IPS DF 6.9 (cell line): ENCODE measurements at regions not wholly inside any gene's neighbourhood (a gene's known extent, or its start where the extent isn't known, plus 50 kb on each side); places are given as distances from the start of the nearest gene placed in this dataset.

ENCODE experiments used
- DNase-seq: peaks from one replicate; pipeline ENCODE4 v3.0.0-alpha.2; 2013; ENCODE audit warnings: low read depth, low spot score
- H3K27ac ChIP-seq: one replicate; pipeline ENCODE4 v1.5.1; 2013; ENCODE audit warnings: low read length, control low read depth
- H3K27me3 ChIP-seq: 2 replicates; pipeline ENCODE4 v1.6.1; 2013; ENCODE audit warnings: mild to moderate bottlenecking, low read length; ENCODE audit not compliant: control insufficient read depth, insufficient read depth
- H3K36me3 ChIP-seq: 2 replicates; pipeline ENCODE4 v1.6.1; 2013; ENCODE audit warnings: low read length; ENCODE audit not compliant: control insufficient read depth, insufficient read depth
- H3K4me1 ChIP-seq: 2 replicates; pipeline ENCODE4 v1.6.1; 2013; ENCODE audit warnings: low read length; ENCODE audit not compliant: control insufficient read depth, insufficient read depth
- H3K4me3 ChIP-seq: 2 replicates; pipeline ENCODE4 v1.5.1; 2013; ENCODE audit warnings: mild to moderate bottlenecking, low read length
- H3K9me3 ChIP-seq: 2 replicates; pipeline ENCODE4 v1.6.1; 2013; ENCODE audit warnings: low read length, inconsistent platforms; ENCODE audit not compliant: control insufficient read depth, insufficient read depth
- WGBS: extraction: QIAGEN DNeasy Blood & Tissue Kit; methylation state at CpG from one replicate; pipeline ENCODE4 v1.1.7; 2013; ENCODE audit warnings: mixed read lengths, missing lambda C conversion rate; ENCODE audit not compliant: insufficient read length, insufficient coverage; 5-methylcytosine and 5-hydroxymethylcytosine counted together

GRCh38 chr15:47620960-47621681 lies 96.2 kb upstream of the SEMA6D start:
- no peak overlapping the region for H3K4me3 ChIP-seq
- no peaks in the 10 kb centered on the region for H3K36me3 ChIP-seq
- WGBS, result no CpG with 5 or more reads among the region's 7 CpGs
- no peak for DNase-seq
- H3K27me3 ChIP-seq, result no peaks in the 10 kb centered on the region; the same call in 1 of the 2 replicates
- no peaks in the 10 kb centered on the region for H3K4me1 ChIP-seq
- no peak overlapping the region for H3K27ac ChIP-seq
- H3K9me3 ChIP-seq, result no peaks in the 10 kb centered on the region

- Histone ChIP-seq H3K36me3 (no peaks in the 10 kb centered on the region), H3K27ac (no peak overlapping the region), H3K4me3 (no peak overlapping the region), H3K27me3 (no peaks in the 10 kb centered on the region; the same call in 1 of the 2 replicates), H3K4me1 (no peaks in the 10 kb centered on the region), H3K9me3 (no peaks in the 10 kb centered on the region)
- WGBS, result no CpG with 5 or more reads among the region's 2 CpGs
- DNase-seq, result no peak
Measured at GRCh38 chr15:47622055-47622454, 95.2 kb upstream of the SEMA6D start.

GRCh38 chr15:47624503-47624902 lies 92.8 kb upstream of the SEMA6D start:
- no peaks in the 10 kb centered on the region for H3K9me3 ChIP-seq
- no peak for DNase-seq
- H3K36me3 ChIP-seq, result no peaks in the 10 kb centered on the region
- H3K4me1 ChIP-seq, result no peaks in the 10 kb centered on the region
- no peak overlapping the region for H3K27ac ChIP-seq
- no peak overlapping the region for H3K4me3 ChIP-seq
- H3K27me3 ChIP-seq, result no peaks in the 10 kb centered on the region; the same call in 1 of the 2 replicates

DNA sequence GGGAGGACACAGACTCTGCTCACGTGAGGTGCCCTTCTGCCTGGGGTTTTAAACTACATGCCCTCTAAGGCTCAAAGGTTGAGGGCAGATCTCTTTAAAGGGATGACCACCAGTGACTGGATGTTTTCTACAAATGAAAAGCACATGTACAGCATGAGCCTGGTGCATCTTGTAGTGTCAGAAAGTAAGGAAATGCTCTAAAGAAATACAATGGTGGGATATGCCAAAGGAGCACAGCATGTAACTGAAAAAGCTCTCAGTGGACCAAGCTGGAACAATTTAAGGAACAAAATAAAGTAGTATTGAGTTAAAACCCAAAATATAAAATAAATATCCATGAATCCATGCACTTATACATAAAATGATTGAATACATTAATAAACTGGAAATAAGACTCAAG lies 78.3 kb upstream of the SEMA6D start:
- Histone ChIP-seq H3K4me1 (no peaks in the 10 kb centered on the region), H3K4me3 (no peak overlapping the region), H3K27me3 (no peaks in the 10 kb centered on the region), H3K9me3 (no peaks in the 10 kb centered on the region), H3K36me3 (no peaks in the 10 kb centered on the region), H3K27ac (no peak overlapping the region)
- WGBS, result no CpG with 5 or more reads among the region's 1 CpG
- DNase-seq, result no peak

GRCh38 chr15:47640079-47640478 lies 77.2 kb upstream of the SEMA6D start:
- H3K4me3 ChIP-seq, result no peak overlapping the region
- no peaks in the 10 kb centered on the region for H3K9me3 ChIP-seq
- no peaks in the 10 kb centered on the region for H3K27me3 ChIP-seq
- no peak for DNase-seq
- no CpG with 5 or more reads among the region's 5 CpGs for WGBS
- no peak overlapping the region for H3K27ac ChIP-seq
- H3K4me1 ChIP-seq, result no peaks in the 10 kb centered on the region
- no peaks in the 10 kb centered on the region for H3K36me3 ChIP-seq

GRCh38 chr15:47640901-47641300 lies 76.4 kb upstream of the SEMA6D start:
- Histone ChIP-seq H3K4me1 (no peaks in the 10 kb centered on the region), H3K4me3 (no peak overlapping the region), H3K27me3 (no peaks in the 10 kb centered on the region), H3K9me3 (no peaks in the 10 kb centered on the region), H3K27ac (no peak overlapping the region), H3K36me3 (no peaks in the 10 kb centered on the region)
- no peak for DNase-seq
- no CpG with 5 or more reads among the region's 7 CpGs for WGBS

GRCh38 chr15:47644722-47645121 lies 72.6 kb upstream of the SEMA6D start:
- WGBS, result no CpG with 5 or more reads among the region's 3 CpGs
- no peaks in the 10 kb centered on the region for H3K36me3 ChIP-seq
- DNase-seq, result no peak
- no peaks in the 10 kb centered on the region for H3K4me1 ChIP-seq
- no peaks in the 10 kb centered on the region for H3K27me3 ChIP-seq
- no peak overlapping the region for H3K4me3 ChIP-seq
- H3K9me3 ChIP-seq, result no peaks in the 10 kb centered on the region
- no peak overlapping the region for H3K27ac ChIP-seq

- no peak overlapping the region for H3K4me3 ChIP-seq
- no CpG with 5 or more reads among the region's 3 CpGs for WGBS
- no peaks in the 10 kb centered on the region for H3K9me3 ChIP-seq
- H3K4me1 ChIP-seq, result no peaks in the 10 kb centered on the region
- H3K27me3 ChIP-seq, result no peaks in the 10 kb centered on the region
- no peaks in the 10 kb centered on the region for H3K36me3 ChIP-seq
- no peak overlapping the region for H3K27ac ChIP-seq
- DNase-seq, result no peak
Measured at GRCh38 chr15:47650564-47650963, 66.7 kb upstream of the SEMA6D start.

- no peak for DNase-seq
- no CpG with 5 or more reads among the region's 7 CpGs for WGBS
- H3K4me1 ChIP-seq, result no peaks in the 10 kb centered on the region
- no peak overlapping the region for H3K4me3 ChIP-seq
- H3K9me3 ChIP-seq, result no peaks in the 10 kb centered on the region
- no peaks in the 10 kb centered on the region for H3K27me3 ChIP-seq
- H3K27ac ChIP-seq, result no peak overlapping the region
- no peaks in the 10 kb centered on the region for H3K36me3 ChIP-seq
Measured at GRCh38 chr15:47652328-47652727, 65.0 kb upstream of the SEMA6D start.

- WGBS, result no CpG with 5 or more reads among the region's 2 CpGs
Measured at GRCh38 chr15:47652844-47653243, 64.5 kb upstream of the SEMA6D start.

GRCh38 chr15:47661661-47662180 lies 55.6 kb upstream of the SEMA6D start:
- Histone ChIP-seq H3K27me3 (no peaks in the 10 kb centered on the region), H3K27ac (no peak overlapping the region), H3K4me3 (no peak overlapping the region), H3K4me1 (no peaks in the 10 kb centered on the region; the same call in 1 of the 2 replicates), H3K36me3 (no peaks in the 10 kb centered on the region), H3K9me3 (no peaks in the 10 kb centered on the region)
- no CpG with 5 or more reads among the region's 5 CpGs for WGBS
- DNase-seq, result no peak

More at GRCh38 chr15:47652844-47653243, 64.5 kb upstream of the SEMA6D start:
- H3K36me3 ChIP-seq, result no peaks in the 10 kb centered on the region
- H3K27me3 ChIP-seq, result no peaks in the 10 kb centered on the region
- no peak overlapping the region for H3K27ac ChIP-seq
- H3K4me3 ChIP-seq, result no peak overlapping the region
- H3K9me3 ChIP-seq, result no peaks in the 10 kb centered on the region
- H3K4me1 ChIP-seq, result no peaks in the 10 kb centered on the region
- no peak for DNase-seq
